Natural killer cell (primary cell): ENCODE measurements at regions not wholly inside any gene's neighbourhood (a gene's known extent, or its start where the extent isn't known, plus 50 kb on each side); places are given as distances from the start of the nearest gene placed in this dataset.

Experiments used
- ATAC-seq, 3 donors: fragments of 150-1000 bp in 2 of 3; fragments of 200-7000 bp in 1 of 3; cut with Tn5 transposase; 1 replicate in 1 of 3; 2 replicates in 2 of 3; pipeline ENCODE4 v1.10.0; 2021; ENCODE audit warnings: mild to moderate bottlenecking in 2 of 3, moderate library complexity in 2 of 3
- DNase-seq, 2 donors: peaks; one replicate each; pipeline versions ENCODE4 v3.0.0 to v3.0.0-alpha.2; 2013 to 2021; ENCODE audit warnings: mixed read lengths in 1 of 2
- H3K27ac ChIP-seq: one replicate; pipeline ENCODE4 v1.5.1; 2013; ENCODE audit warnings: mild to moderate bottlenecking, low read length
- H3K27me3 ChIP-seq: one replicate; pipeline ENCODE4 v1.6.1; 2013; ENCODE audit warnings: low read length; ENCODE audit not compliant: control insufficient read depth, insufficient read depth
- H3K36me3 ChIP-seq: one replicate; pipeline ENCODE4 v1.6.1; 2013; ENCODE audit warnings: low read length; ENCODE audit not compliant: control insufficient read depth, insufficient read depth
- H3K4me1 ChIP-seq: one replicate; pipeline ENCODE4 v1.6.1; 2013; ENCODE audit warnings: low read length; ENCODE audit not compliant: control insufficient read depth, insufficient read depth
- H3K4me3 ChIP-seq: one replicate; pipeline ENCODE4 v1.5.1; 2013; ENCODE audit warnings: low read length
- H3K9me3 ChIP-seq: one replicate; pipeline ENCODE4 v1.6.1; 2013; ENCODE audit warnings: low read length; ENCODE audit not compliant: control insufficient read depth, insufficient read depth
- H3K27ac Mint-ChIP-seq, 2 donors: one replicate each; pipeline ENCODE4 v1.8.0; 2022; ENCODE audit warnings: mild to moderate bottlenecking in 2 of 2, mixed read lengths in 2 of 2, moderate library complexity in 1 of 2
- H3K27me3 Mint-ChIP-seq, 2 donors: one replicate each; pipeline ENCODE4 v1.8.0; 2022; ENCODE audit warnings: low read depth in 2 of 2, mixed read lengths in 2 of 2
- H3K36me3 Mint-ChIP-seq: one replicate; pipeline ENCODE4 v1.8.0; 2022; ENCODE audit warnings: mixed read lengths
- H3K4me1 Mint-ChIP-seq, 2 donors: one replicate each; pipeline ENCODE4 v1.8.0; 2022; ENCODE audit warnings: mixed read lengths in 2 of 2
- H3K4me3 Mint-ChIP-seq: one replicate; pipeline ENCODE4 v1.8.0; 2022; ENCODE audit warnings: mild to moderate bottlenecking, moderate library complexity, mixed read lengths
- H3K9me3 Mint-ChIP-seq, 2 donors: one replicate each; pipeline ENCODE4 v1.8.0; 2022; ENCODE audit warnings: mixed read lengths in 2 of 2
- CTCF ChIP-seq: fragments of 200-600 bp; IDR thresholded peaks from one replicate; pipeline ENCODE4 v1.8.0; 2022; ENCODE audit warnings: antibody characterized with exemption
- WGBS: methylation state at CpG from one replicate; pipeline ENCODE4 v1.1.7; 2013; ENCODE audit warnings: missing lambda C conversion rate; ENCODE audit not compliant: insufficient coverage; 5-methylcytosine and 5-hydroxymethylcytosine counted together
- intact Hi-C: fragments of 100-400 bp; cut with micrococcal nuclease; formaldehyde crosslinking; loops from one replicate; pipeline ENCODE4 v1.14.2; 2022

- no peaks in the 10 kb centered on the region for H3K4me1 ChIP-seq
- no peak overlapping the region for H3K4me3 Mint-ChIP-seq
- no peak overlapping the region for H3K27ac Mint-ChIP-seq
- H3K9me3 Mint-ChIP-seq: no peaks in the 10 kb centered on the region
- no peaks in the 10 kb centered on the region for H3K27me3 ChIP-seq
- H3K4me3 ChIP-seq: no peak overlapping the region
- no peaks in the 10 kb centered on the region for H3K9me3 ChIP-seq
- intact Hi-C loops: no loop called here
- peaks cover 16 to 23% of the 10 kb centered on the region in 2 donors for H3K27me3 Mint-ChIP-seq
- no peaks in the 10 kb centered on the region for H3K4me1 Mint-ChIP-seq
- no peak for DNase-seq
- no peak overlapping the region for H3K27ac ChIP-seq
- ATAC-seq: no peak
- 76% methylated on average over 21 of the region's 21 CpGs for WGBS
- no peaks in the 10 kb centered on the region for H3K36me3 Mint-ChIP-seq
- TF ChIP-seq CTCF: no peak
- no peaks in the 10 kb centered on the region for H3K36me3 ChIP-seq
Measured at GRCh38 chr16:50478075-50478772, 70.0 kb upstream of the NKD1 start.

DNA sequence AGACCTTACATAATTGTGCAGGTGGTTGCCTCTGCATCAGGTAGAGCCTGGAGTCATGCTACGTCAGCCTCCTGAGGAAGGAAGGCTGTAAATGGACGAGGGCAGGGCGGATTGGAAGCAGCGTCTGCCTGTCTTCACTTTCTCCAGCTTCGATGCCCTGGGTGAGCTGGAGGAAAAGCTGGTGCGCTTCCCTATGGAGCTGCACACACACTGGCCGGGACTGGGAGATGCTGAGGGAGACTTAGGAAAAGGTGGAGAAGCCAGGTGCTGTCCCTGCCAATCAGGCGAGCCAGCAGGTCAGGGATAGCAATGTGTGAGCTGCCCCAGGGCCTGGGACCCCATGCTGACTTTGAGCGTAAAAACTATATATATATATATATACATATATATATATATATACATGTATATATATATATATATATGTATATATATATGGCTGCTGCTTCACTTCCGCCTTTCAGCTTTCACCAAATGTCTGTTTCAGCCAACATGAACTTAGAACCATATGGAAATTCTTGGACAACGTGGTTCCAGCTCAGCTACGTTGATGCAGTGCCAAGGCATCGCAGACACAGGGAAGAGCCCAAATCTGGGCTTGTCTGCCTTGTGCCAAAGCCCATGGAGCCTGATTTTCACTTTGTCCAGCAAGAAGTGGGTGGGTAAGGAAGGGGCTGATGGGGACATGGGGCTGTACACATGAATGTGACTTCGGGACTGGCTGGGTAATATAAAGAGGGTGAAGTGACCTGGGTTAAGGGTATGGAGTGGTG, 71.5 kb upstream of the NKD1 start:
- DNase-seq: no peak

GRCh38 chr16:50475170-50475569, 73.0 kb upstream of the NKD1 start:
- no peak for TF ChIP-seq CTCF
- no peaks in the 10 kb centered on the region for H3K36me3 ChIP-seq
- no peaks in the 10 kb centered on the region for H3K36me3 Mint-ChIP-seq
- H3K4me3 Mint-ChIP-seq: no peak overlapping the region
- whole genome bisulfite sequencing: 71% methylated on average over 3 of the region's 3 CpGs
- no peak for DNase-seq
- no peak overlapping the region for H3K27ac Mint-ChIP-seq
- no peaks in the 10 kb centered on the region for H3K4me1 ChIP-seq
- ATAC-seq: no peak
- H3K27me3 Mint-ChIP-seq: peaks cover 25 to 30% of the 10 kb centered on the region in 2 donors
- H3K4me1 Mint-ChIP-seq: no peaks in the 10 kb centered on the region
- no peak overlapping the region for H3K4me3 ChIP-seq
- H3K9me3 ChIP-seq: no peaks in the 10 kb centered on the region
- H3K27me3 ChIP-seq: no peaks in the 10 kb centered on the region
- H3K9me3 Mint-ChIP-seq: no peaks in the 10 kb centered on the region
- intact Hi-C loops: no loop called here
- no peak overlapping the region for H3K27ac ChIP-seq

More for the DNA sequence above, 71.5 kb upstream of the NKD1 start:
- Histone ChIP-seq H3K36me3 (no peaks in the 10 kb centered on the region), H3K27me3 (no peaks in the 10 kb centered on the region), H3K9me3 (no peaks in the 10 kb centered on the region), H3K4me1 (no peaks in the 10 kb centered on the region), H3K27ac (no peak overlapping the region), H3K4me3 (no peak overlapping the region)
- intact Hi-C loops: no loop called here
- Mint-ChIP-seq H3K27me3 (peaks cover 18 to 25% of the 10 kb centered on the region in 2 donors), H3K4me1 (no peaks in the 10 kb centered on the region), H3K36me3 (no peaks in the 10 kb centered on the region), H3K9me3 (no peaks in the 10 kb centered on the region), H3K4me3 (no peak overlapping the region), H3K27ac (no peak overlapping the region)
- no peak for ATAC-seq
- 89% methylated on average over 13 of the region's 14 CpGs for WGBS
- no peak for TF ChIP-seq CTCF
